Duodenal mucosa (tissue), 2 donors: ENCODE measurements at regions not wholly inside any gene's neighbourhood (a gene's known extent, or its start where the extent isn't known, plus 50 kb on each side); places are given as distances from the start of the nearest gene placed in this dataset.
"Not testable (repeated sequence)": the region's sequence is repeated elsewhere in the genome, so short reads cannot be mapped to it uniquely, and the experiment has no call there.

Experiments
- H3K27ac ChIP-seq: one replicate; pipeline ENCODE4 v1.7.0; 2013; ENCODE audit warnings: low read depth, low read length
- H3K27me3 ChIP-seq, 2 donors: one replicate each; pipeline ENCODE4 v1.7.0; 2013; ENCODE audit warnings: low read length in 2 of 2, control low read depth in 1 of 2; ENCODE audit not compliant: insufficient read depth in 2 of 2, control insufficient read depth in 1 of 2
- H3K36me3 ChIP-seq, 2 donors: one replicate each; pipeline ENCODE4 v1.7.0; 2013; ENCODE audit warnings: low read length in 2 of 2, control low read depth in 1 of 2; ENCODE audit not compliant: insufficient read depth in 2 of 2, control insufficient read depth in 1 of 2
- H3K4me1 ChIP-seq, 2 donors: one replicate each; pipeline ENCODE4 v1.7.0; 2013; ENCODE audit warnings: low read length in 2 of 2, control low read depth in 1 of 2; ENCODE audit not compliant: insufficient read depth in 2 of 2, control insufficient read depth in 1 of 2
- H3K4me3 ChIP-seq, 2 donors: one replicate each; pipeline ENCODE4 v1.7.0; 2013; ENCODE audit warnings: low read length in 2 of 2, low read depth in 1 of 2
- H3K9ac ChIP-seq, 2 donors: one replicate each; pipeline ENCODE4 v1.7.0; 2013; ENCODE audit warnings: low read length in 2 of 2, low read depth in 1 of 2
- H3K9me3 ChIP-seq, 2 donors: one replicate each; pipeline ENCODE4 v1.7.0; 2013; ENCODE audit warnings: low read length in 2 of 2, control low read depth in 1 of 2; ENCODE audit not compliant: control insufficient read depth in 1 of 2

DNA sequence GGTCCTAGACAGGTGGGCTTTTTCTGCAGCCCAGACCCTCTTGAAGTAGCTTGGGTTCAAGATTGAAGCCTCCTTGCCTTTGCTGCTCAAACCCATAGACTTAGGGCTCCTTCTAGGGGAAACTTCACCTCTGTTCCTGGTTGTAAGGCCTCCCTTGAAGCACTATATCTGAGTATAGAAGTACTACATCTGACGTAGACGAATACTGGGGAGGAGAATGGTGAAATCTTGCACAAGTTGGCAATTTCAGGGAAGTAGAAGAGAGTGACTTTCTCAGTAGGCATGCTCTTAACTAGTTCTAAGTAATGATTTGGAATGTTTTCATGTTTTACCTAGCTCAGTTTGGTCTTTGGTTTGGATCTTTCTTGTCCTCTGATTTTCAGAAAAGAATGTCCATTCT, 71.7 kb upstream of the ZNG1B start:
- not testable (repeated sequence) for H3K4me3 ChIP-seq, H3K9ac ChIP-seq, H3K9me3 ChIP-seq, H3K36me3 ChIP-seq, H3K4me1 ChIP-seq, H3K27ac ChIP-seq, H3K27me3 ChIP-seq

DNA sequence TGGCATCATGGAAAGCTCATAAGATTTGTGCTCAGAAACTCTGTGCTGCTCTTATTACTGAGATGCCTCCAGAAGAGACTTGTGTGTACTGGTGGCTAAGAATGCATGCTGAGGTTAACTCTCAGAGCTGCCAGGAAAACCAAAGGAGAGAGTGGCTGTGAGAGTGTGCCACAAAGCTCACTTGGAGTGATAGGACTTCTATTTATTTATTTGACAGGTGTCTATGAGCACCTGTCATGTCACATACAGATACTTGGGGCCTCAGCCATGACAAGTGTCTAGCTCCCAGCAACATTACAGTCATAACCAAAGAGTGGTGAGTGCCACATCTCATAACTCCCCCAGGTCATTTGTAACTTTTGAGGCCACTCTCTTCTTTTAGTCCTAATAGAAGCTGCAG, 72.2 kb upstream of the ZNG1B start:
- not testable (repeated sequence) for H3K9me3 ChIP-seq, H3K9ac ChIP-seq, H3K27ac ChIP-seq, H3K4me1 ChIP-seq, H3K36me3 ChIP-seq, H3K4me3 ChIP-seq, H3K27me3 ChIP-seq

DNA sequence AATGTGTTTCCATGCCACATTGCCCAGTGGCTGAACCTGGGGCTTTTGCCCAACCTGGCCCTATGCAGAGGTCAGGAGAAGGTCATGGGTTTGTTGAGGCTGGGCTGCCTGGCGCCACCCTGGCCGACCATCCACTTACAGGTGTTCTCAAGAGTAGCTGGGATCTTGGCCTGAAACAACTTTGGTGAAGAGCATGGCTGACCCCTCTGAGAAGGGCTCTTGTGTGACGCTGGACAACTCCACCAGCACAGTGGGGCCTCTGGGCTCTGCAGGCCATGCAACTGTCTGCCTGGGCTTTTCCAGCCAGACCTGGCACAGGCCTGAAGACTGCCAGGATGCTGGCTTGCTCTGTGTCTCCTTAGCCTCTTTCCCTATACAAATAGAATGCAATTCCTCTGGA, 76.4 kb upstream of the ZNG1B start:
- Histone ChIP-seq H3K4me3 (no peak overlapping the region), H3K36me3 (no peaks in the 10 kb centered on the region), H3K27ac (no peak overlapping the region)

DNA sequence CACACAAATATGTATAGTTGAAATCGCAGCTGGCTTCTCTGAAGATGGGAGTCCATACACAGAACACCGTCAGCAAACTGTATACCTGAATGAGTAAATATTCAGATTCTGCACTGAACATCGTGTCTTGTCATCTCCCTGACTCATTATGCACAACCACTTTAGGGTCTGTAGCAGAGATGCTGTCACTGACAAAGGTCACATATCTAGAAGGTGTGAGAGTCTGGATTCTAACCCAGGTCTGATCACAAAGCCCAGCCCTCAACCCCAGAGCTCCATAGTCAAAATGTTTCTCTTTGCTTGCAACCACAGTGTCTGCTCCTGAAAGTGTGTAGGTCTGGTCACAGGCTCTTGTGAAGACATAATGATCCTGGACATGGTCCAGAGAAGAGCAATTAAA, 78.3 kb upstream of the PAX8 start:
- no peak overlapping the region for H3K27ac ChIP-seq
- no peak overlapping the region for H3K4me3 ChIP-seq
- H3K4me1 ChIP-seq: no peaks in the 10 kb centered on the region
- H3K9me3 ChIP-seq: no peaks in the 10 kb centered on the region
- no peaks in the 10 kb centered on the region for H3K36me3 ChIP-seq
- H3K9ac ChIP-seq: no peak overlapping the region
- no peaks in the 10 kb centered on the region for H3K27me3 ChIP-seq

More for the DNA sequence above, 76.4 kb upstream of the ZNG1B start:
- H3K9ac ChIP-seq: no peak overlapping the region
- H3K27me3 ChIP-seq: no peaks in the 10 kb centered on the region
- H3K9me3 ChIP-seq: no peaks in the 10 kb centered on the region
- H3K4me1 ChIP-seq: no peaks in the 10 kb centered on the region

DNA sequence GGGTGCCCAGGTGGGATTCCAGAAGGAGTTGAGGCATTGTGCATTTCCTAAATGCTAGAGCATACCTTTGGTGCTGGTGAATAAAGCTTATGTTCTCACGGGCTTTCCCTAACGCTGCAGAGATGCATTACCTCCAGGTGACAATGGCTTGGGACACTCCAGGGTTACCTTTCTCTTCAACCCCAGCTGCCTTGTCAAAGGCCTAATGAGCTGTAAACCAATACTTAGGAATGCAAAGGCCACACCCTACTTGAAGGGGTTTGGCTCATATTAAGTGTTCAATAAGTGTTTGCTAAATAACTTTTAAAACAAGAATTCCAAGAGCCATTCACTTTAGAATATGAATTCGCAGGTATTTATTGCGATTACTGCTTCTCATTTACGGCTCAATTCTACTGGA, 77.6 kb upstream of the PAX8 start:
- H3K4me3 ChIP-seq, H3K9ac ChIP-seq, H3K27me3 ChIP-seq, H3K36me3 ChIP-seq, H3K27ac ChIP-seq, H3K4me1 ChIP-seq, H3K9me3 ChIP-seq: not testable (repeated sequence)

DNA sequence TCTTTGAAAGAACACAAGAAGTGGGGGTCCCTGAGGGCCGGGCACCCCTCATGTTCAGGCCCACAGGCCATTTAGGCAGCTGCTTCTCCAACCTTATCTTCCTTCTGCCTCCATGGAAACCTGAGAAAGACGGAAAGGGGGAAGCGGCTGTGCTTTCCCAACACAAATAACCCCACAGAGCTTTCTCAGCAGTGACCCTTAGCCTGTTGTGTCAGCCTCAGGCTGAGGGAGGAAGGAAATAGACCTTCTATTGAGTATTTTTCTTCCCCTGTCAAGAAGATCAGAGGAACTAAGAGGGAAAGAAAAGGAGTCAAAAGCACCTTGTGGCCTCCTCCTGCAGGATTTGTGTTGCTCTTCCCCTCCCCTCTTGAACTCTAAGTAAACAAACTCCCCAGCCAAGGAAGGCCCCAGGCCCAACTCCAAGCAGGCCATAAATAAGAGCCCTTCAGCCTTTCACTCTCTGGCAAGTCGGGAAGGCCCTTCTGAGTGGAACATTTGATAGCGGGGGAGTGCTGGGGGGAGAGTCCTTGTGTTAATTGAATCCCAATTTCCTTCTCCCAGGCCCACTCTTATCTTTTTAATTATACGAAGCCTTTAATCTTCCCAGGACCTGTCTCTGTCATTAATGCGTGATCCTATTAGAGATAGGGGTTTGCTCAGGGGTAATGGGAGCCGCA, 76.8 kb upstream of the PAX8 start:
- H3K27ac ChIP-seq, H3K9me3 ChIP-seq, H3K4me1 ChIP-seq: not testable (repeated sequence)

DNA sequence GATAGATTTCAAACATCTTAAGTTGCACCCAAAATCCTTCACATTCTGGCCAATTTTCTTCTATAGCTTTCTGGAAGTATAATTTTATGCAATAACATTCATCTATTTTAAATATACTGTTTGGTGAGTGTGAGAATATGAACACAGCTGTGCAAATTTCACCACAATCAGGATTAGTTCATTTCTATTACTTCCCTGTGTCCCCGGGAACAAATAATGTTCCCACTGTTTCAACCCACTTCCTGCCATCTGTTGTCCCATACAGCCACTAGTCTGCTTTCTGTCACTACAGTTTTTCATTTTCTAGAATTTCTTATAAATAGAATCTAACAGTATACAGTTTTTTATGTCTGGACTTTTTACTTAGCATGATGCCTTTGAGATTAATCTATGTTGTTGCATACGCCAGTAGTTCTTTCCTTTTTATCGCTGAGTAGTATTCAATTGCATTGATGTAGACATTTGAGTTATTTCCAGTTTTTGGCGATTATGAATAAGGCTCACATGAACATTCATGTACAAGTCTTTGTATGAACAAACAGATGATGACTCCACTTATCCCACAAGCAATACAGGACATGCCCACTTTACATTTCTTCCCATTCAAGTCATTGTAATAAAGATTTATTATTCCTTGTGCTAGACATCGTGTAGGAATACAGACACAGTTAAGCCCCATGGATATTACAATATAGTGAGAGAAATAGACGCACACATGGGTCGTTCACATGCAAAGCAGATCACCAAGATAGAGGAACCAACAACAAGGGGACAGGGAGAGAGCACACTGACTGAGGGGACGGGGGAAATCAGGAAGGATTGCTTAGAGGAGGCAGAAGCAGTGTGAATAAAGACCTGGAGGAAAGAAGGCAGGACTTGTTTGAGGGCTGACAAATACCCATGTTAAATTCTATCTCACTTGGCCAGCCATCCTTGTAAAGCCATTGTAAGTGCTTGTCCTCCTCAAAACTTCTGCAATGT, 72.9 kb upstream of the PAX8 start:
- Histone ChIP-seq H3K9me3 (no peaks in the 10 kb centered on the region), H3K36me3 (no peaks in the 10 kb centered on the region), H3K27ac (no peak overlapping the region), H3K4me3 (no peak overlapping the region), H3K27me3 (no peaks in the 10 kb centered on the region), H3K9ac (no peak overlapping the region), H3K4me1 (no peaks in the 10 kb centered on the region)

More for the DNA sequence above, 76.8 kb upstream of the PAX8 start:
- H3K9ac ChIP-seq, H3K27me3 ChIP-seq, H3K4me3 ChIP-seq, H3K36me3 ChIP-seq: not testable (repeated sequence)

DNA sequence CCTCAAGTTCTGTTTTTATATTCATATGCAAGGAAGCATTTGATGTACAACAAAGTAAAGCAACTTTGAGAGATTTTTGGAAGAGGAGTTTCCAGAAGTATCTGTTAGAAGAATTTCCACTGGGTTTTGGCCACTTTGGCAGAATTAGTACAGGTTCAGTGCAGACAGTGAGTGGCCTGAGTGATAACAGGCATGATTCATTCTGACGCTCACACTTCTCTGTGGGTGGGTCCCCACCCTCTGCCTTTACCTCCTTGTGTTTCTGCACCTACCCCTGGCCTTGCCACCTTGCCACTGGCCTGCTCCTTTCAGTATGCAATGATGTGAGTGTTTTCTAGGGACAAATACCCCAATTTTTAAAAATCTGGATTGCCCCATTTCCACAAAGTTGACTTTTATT, 65.1 kb upstream of the PAX8 start:
- H3K27ac ChIP-seq, H3K4me3 ChIP-seq, H3K36me3 ChIP-seq, H3K9me3 ChIP-seq, H3K4me1 ChIP-seq, H3K27me3 ChIP-seq, H3K9ac ChIP-seq: not testable (repeated sequence)

DNA sequence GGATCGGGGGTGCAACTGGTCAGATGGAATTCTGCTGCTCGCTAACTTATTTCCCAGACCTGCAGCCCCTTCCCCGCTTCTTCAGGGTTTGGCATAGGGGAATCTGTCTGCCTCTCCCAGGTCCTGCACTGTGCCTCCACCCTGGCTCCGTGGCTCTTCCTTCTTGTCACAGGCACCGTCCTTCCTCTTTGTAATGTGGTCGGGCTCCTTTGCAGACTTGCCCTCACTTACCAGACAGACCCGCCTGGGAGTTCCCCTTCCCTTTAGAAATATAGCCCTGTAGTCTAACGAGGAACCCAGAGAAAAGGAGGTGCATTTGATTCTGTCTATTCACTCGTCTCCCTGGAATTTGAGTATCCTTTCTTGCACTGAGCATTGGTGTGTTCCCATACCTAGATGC, 63.9 kb upstream of the PAX8 start:
- H3K9ac ChIP-seq: no peak overlapping the region
- H3K9me3 ChIP-seq: no peaks in the 10 kb centered on the region
- H3K36me3 ChIP-seq: no peaks in the 10 kb centered on the region
- no peak overlapping the region for H3K4me3 ChIP-seq
- H3K4me1 ChIP-seq: no peaks in the 10 kb centered on the region
- H3K27ac ChIP-seq: no peak overlapping the region
- H3K27me3 ChIP-seq: no peaks in the 10 kb centered on the region

DNA sequence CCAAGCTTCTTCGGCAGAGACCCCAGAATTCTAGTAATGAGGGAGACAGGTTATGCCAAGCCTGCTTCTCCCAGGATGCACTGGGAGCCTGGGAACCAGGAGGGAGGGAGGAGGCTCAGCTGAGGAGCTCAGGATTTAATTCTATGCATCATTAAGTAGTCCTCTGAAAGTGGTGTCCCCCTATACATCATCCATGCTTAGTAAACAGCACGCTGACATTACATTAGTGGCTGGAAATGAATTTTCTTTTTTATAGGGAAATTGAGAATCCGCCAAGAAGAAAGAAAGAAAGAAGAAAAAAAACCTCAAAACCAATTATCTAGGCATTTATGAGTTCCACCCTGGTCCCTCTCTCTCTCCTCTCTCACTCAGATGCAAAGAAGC, 63.1 kb upstream of the PAX8 start:
- not testable (repeated sequence) for H3K4me3 ChIP-seq, H3K27me3 ChIP-seq, H3K9me3 ChIP-seq, H3K9ac ChIP-seq, H3K36me3 ChIP-seq, H3K4me1 ChIP-seq, H3K27ac ChIP-seq
